ENCODE measurements at regions not wholly inside any gene's neighbourhood (a gene's known extent, or its start where the extent isn't known, plus 50 kb on each side); places are given as distances from the start of the nearest gene placed in this dataset.

GRCh38 chr12:93094988-93095737, 166.1 kb upstream of the EEA1 start:
- 38 to 100% (median 83%) methylated on average over 1 to 6 of the region's 7 CpGs; no CpG with 5 or more reads in 1 of the 10 experiments for WGBS, 10 experiments
- peak in 1 of 8 experiments; percentile 33 for ATAC-seq (replicated peaks in 6 of 8)
- Histone ChIP-seq H3K27ac (no peak overlapping the region), H3K4me1 (replicated peaks in 1 of 2) (no peaks in the 10 kb centered on the region), H3K4me3 (no peak overlapping the region)
- in situ Hi-C loops (cut with MboI; ENCODE audit: low pct_unique_long_range_greater_than_20kb in 2 of 9, low sequenced_read_pairs in 9 of 9, unreplicated experiment in 9 of 9) = no loop called here

- peaks cover 0 to 6% of the 10 kb centered on the region in 2 donors for H3K4me1 ChIP-seq (replicated peaks in 1 of 2)
- no peak for ATAC-seq (replicated peaks in 6 of 8)
- in situ Hi-C loops (cut with MboI; ENCODE audit: low pct_unique_long_range_greater_than_20kb in 2 of 9, low sequenced_read_pairs in 9 of 9, unreplicated experiment in 9 of 9) = no loop called here
- no peak overlapping the region for H3K27ac ChIP-seq
- no peak overlapping the region for H3K4me3 ChIP-seq
Measured at GRCh38 chr12:93097417-93097816, 168.3 kb upstream of the EEA1 start.

DNA sequence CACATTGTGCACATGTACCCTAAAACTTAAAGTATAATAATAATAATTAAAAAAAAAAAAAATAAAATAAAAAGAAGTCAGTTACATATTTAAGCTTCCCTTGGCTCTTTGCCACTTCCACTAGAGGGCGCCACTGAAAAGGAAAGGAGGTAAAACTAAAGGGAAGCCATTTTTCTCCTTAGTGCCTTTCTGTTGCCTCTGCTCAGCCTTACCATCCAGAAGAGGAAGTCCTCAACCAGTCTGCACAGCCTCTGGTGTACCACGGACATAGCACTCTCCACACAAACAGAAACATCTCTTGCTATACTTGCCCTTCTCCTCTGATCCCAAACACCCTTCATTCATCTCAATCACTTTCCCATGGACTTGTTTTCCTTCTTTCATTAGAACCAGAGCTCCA, 169.0 kb upstream of the EEA1 start:
- H3K4me3 ChIP-seq = no peak overlapping the region
- WGBS, 10 experiments = 0 to 81% (median 57%) methylated on average over 1 to 2 of the region's 2 CpGs; no CpG with 5 or more reads in 2 of the 10 experiments
- in situ Hi-C loops (cut with MboI; ENCODE audit: low pct_unique_long_range_greater_than_20kb in 2 of 9, low sequenced_read_pairs in 9 of 9, unreplicated experiment in 9 of 9) = no loop called here
- ATAC-seq (replicated peaks in 6 of 8) = no peak
- no peak overlapping the region for H3K27ac ChIP-seq
- peaks cover 0 to 6% of the 10 kb centered on the region in 2 donors for H3K4me1 ChIP-seq (replicated peaks in 1 of 2)

DNA sequence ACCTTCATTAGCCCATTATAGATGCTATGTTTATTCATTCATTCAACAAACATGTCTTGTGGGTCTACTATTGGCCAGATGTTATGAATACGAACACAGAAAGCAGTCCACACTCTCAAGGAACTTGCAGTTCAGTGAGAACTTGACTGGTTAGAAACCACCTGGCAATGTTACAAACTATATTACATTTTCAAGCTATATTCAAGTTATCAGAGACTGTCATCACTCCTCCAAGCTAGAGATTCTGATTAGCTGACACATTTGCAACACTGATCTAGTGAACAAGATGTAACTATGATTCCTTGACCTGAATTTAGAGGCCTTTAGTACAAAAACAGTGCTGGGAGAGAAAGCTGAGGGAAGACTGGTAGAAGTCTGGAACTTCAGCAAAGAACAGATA, 170.7 kb upstream of the EEA1 start:
- no peak for ATAC-seq (replicated peaks in 6 of 8)
- no peak overlapping the region for H3K4me3 ChIP-seq
- peaks cover 0 to 6% of the 10 kb centered on the region in 2 donors for H3K4me1 ChIP-seq (replicated peaks in 1 of 2)
- WGBS, 10 experiments = 100% methylated on average over 1 of the region's 1 CpG; no CpG with 5 or more reads in 6 of the 10 experiments
- H3K27ac ChIP-seq = no peak overlapping the region
- in situ Hi-C loops (cut with MboI; ENCODE audit: low pct_unique_long_range_greater_than_20kb in 2 of 9, low sequenced_read_pairs in 9 of 9, unreplicated experiment in 9 of 9) = no loop called here

GRCh38 chr12:93100610-93101009, 171.5 kb upstream of the EEA1 start:
- ATAC-seq (replicated peaks in 6 of 8) = peak in 4 of 8 experiments; percentile 13 to 67 (median 38)
- Histone ChIP-seq H3K4me1 (replicated peaks in 1 of 2) (peaks cover 0 to 6% of the 10 kb centered on the region in 2 donors), H3K4me3 (no peak overlapping the region), H3K27ac (no peak overlapping the region)
- WGBS, 10 experiments = 6 to 81% (median 63%) methylated on average over 2 to 4 of the region's 4 CpGs; no CpG with 5 or more reads in 3 of the 10 experiments
- in situ Hi-C loops (cut with MboI; ENCODE audit: low pct_unique_long_range_greater_than_20kb in 2 of 9, low sequenced_read_pairs in 9 of 9, unreplicated experiment in 9 of 9) = no loop called here

DNA sequence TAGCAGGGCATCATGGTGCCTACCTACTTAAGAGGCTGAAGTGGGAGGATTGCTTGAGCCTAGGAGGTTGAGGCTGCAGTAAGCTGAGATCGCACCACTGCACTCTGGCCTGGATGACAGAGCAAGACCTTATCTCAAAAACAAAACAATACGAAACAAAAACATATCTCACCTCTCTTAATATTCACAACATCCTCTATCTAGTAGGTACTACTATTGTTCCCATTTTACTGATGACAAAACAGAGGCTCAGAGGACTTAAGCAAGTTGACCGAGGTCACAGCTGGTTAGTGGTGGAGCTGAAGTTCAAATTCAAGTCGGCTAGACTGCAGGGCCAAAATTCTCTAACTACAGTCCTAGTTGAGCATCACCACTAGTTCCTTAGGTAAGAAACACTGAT, 172.3 kb upstream of the EEA1 start:
- Histone ChIP-seq H3K27ac (no peak overlapping the region), H3K4me3 (no peak overlapping the region), H3K4me1 (replicated peaks in 1 of 2) (peaks cover 0 to 6% of the 10 kb centered on the region in 2 donors)
- WGBS, 10 experiments = 45 to 100% (median 92%) methylated on average over 1 to 4 of the region's 4 CpGs; no CpG with 5 or more reads in 1 of the 10 experiments
- ATAC-seq (replicated peaks in 6 of 8) = no peak
- in situ Hi-C loops (cut with MboI; ENCODE audit: low pct_unique_long_range_greater_than_20kb in 2 of 9, low sequenced_read_pairs in 9 of 9, unreplicated experiment in 9 of 9) = no loop called here

- WGBS, 10 experiments = 0 to 100% (median 88%) methylated on average over 1 of the region's 1 CpG; no CpG with 5 or more reads in 3 of the 10 experiments
- no peak overlapping the region for H3K27ac ChIP-seq
- in situ Hi-C loops (cut with MboI; ENCODE audit: low pct_unique_long_range_greater_than_20kb in 2 of 9, low sequenced_read_pairs in 9 of 9, unreplicated experiment in 9 of 9) = no loop called here
- ATAC-seq (replicated peaks in 6 of 8) = no peak
- H3K4me3 ChIP-seq = no peak overlapping the region
- peaks cover 0 to 6% of the 10 kb centered on the region in 2 donors for H3K4me1 ChIP-seq (replicated peaks in 1 of 2)
Measured at GRCh38 chr12:93102312-93102711, 173.2 kb upstream of the EEA1 start.

DNA sequence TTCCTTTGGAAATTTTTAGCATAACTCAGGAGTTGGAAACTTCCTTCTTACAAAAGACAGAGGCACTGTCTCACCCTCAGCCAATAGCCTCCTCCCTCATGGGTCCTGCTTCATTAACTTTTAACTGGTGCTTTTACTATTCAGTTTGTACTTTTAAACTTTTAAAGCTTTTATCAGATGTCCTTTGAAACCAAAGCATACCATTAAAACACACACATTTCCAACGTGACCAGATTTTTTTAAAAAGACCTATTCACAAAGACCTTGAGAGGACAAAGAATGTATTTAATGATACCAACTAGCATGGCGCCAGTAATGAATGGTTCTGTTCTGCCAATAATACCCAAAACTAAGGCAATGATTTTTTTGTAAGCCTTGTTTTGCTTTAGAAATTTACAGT, 173.6 kb upstream of the EEA1 start:
- ATAC-seq (replicated peaks in 6 of 8) = no peak
- 0 to 100% (median 71%) methylated on average over 1 to 2 of the region's 2 CpGs for WGBS, 10 experiments
- Histone ChIP-seq H3K4me3 (no peak overlapping the region), H3K27ac (no peak overlapping the region), H3K4me1 (replicated peaks in 1 of 2) (peaks cover 0 to 6% of the 10 kb centered on the region in 2 donors)
- in situ Hi-C loops (cut with MboI; ENCODE audit: low pct_unique_long_range_greater_than_20kb in 2 of 9, low sequenced_read_pairs in 9 of 9, unreplicated experiment in 9 of 9) = no loop called here

DNA sequence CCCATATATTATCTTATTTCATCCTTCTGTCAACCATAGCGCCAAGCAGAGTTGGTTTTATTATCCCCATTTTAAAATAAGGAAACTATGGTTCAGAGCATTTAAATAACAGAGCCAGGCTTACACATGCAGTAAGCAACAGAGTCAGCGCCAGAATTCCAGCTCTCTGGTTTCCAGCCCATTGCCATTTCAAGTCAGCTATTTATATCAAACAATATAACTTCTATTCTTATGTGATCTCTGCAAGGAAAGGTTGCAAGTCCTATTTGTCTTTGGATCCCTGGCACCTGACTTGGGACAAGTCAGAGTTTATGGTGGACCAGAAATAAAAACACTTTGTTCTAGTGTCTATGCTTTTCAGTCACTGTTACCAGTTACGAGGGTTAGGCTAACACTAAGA, 174.1 kb upstream of the EEA1 start:
- 70 to 100% (median 95%) methylated on average over 1 to 3 of the region's 3 CpGs; no CpG with 5 or more reads in 3 of the 10 experiments for WGBS, 10 experiments
- in situ Hi-C loops (cut with MboI; ENCODE audit: low pct_unique_long_range_greater_than_20kb in 2 of 9, low sequenced_read_pairs in 9 of 9, unreplicated experiment in 9 of 9) = no loop called here
- Histone ChIP-seq H3K4me3 (no peak overlapping the region), H3K4me1 (replicated peaks in 1 of 2) (peaks cover 0 to 6% of the 10 kb centered on the region in 2 donors), H3K27ac (no peak overlapping the region)
- ATAC-seq (replicated peaks in 6 of 8) = no peak

DNA sequence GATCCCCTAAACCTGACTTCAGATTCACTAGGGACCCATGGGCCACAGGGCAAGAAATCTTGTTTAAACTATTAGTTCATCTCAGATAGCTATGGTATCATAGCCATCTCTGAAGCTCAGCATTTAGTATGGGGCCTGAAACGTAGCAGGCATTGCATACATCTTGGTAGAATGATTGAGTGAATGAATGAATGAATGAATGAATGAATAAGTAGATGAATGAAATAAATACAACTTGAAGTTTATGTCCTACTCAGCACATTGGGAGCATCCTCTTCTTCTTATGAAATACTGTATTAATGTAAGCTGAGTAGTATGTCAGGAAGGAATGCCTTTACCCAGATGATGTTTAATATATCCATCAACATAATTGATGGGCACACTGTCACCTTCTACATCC, 175.4 kb upstream of the EEA1 start:
- WGBS, 10 experiments = 0 to 100% (median 87%) methylated on average over 1 of the region's 1 CpG; no CpG with 5 or more reads in 4 of the 10 experiments
- in situ Hi-C loops (cut with MboI; ENCODE audit: low pct_unique_long_range_greater_than_20kb in 2 of 9, low sequenced_read_pairs in 9 of 9, unreplicated experiment in 9 of 9) = no loop called here

GRCh38 chr12:93106910-93107309, 177.8 kb upstream of the EEA1 start:
- no peak overlapping the region for H3K4me3 ChIP-seq
- ATAC-seq (replicated peaks in 6 of 8) = no peak
- in situ Hi-C loops (cut with MboI; ENCODE audit: low pct_unique_long_range_greater_than_20kb in 2 of 9, low sequenced_read_pairs in 9 of 9, unreplicated experiment in 9 of 9) = no loop called here
- no peaks in the 10 kb centered on the region for H3K4me1 ChIP-seq (replicated peaks in 1 of 2)
- H3K27ac ChIP-seq = no peak overlapping the region
- WGBS, 10 experiments = 17 to 100% (median 78%) methylated on average over 1 to 2 of the region's 2 CpGs; no CpG with 5 or more reads in 3 of the 10 experiments

More for the DNA sequence above, 175.4 kb upstream of the EEA1 start:
- ATAC-seq (replicated peaks in 6 of 8) = no peak
- Histone ChIP-seq H3K27ac (no peak overlapping the region), H3K4me3 (no peak overlapping the region), H3K4me1 (replicated peaks in 1 of 2) (peaks cover 0 to 6% of the 10 kb centered on the region in 2 donors)

- Histone ChIP-seq H3K4me3 (no peak overlapping the region), H3K4me1 (replicated peaks in 1 of 2) (no peaks in the 10 kb centered on the region), H3K27ac (no peak overlapping the region)
- WGBS, 10 experiments = 20 to 88% (median 78%) methylated on average over 1 to 5 of the region's 5 CpGs; no CpG with 5 or more reads in 3 of the 10 experiments
- no peak for ATAC-seq (replicated peaks in 6 of 8)
- in situ Hi-C loops (cut with MboI; ENCODE audit: low pct_unique_long_range_greater_than_20kb in 2 of 9, low sequenced_read_pairs in 9 of 9, unreplicated experiment in 9 of 9) = no loop called here
Measured at GRCh38 chr12:93107514-93108312, 178.6 kb upstream of the EEA1 start.

- ATAC-seq (replicated peaks in 6 of 8) = no peak
- 0 to 100% (median 77%) methylated on average over 1 to 3 of the region's 3 CpGs for WGBS, 10 experiments
- in situ Hi-C loops (cut with MboI; ENCODE audit: low pct_unique_long_range_greater_than_20kb in 2 of 9, low sequenced_read_pairs in 9 of 9, unreplicated experiment in 9 of 9) = no loop called here
- Histone ChIP-seq H3K4me3 (no peak overlapping the region), H3K4me1 (replicated peaks in 1 of 2) (no peaks in the 10 kb centered on the region), H3K27ac (no peak overlapping the region)
Measured at GRCh38 chr12:93108985-93109384, 179.9 kb upstream of the EEA1 start.
